SK-N-SH treated with all-trans-retinoic acid at 6 μM for 48 hours (cell line): ENCODE measurements at regions not wholly inside any gene's neighbourhood (a gene's known extent, or its start where the extent isn't known, plus 50 kb on each side); places are given as distances from the start of the nearest gene placed in this dataset.

Source experiments
- ATAC-seq: fragments of 200-7000 bp; cut with Tn5 transposase; 3 replicates; pipeline ENCODE4 v1.9.1; 2020; ENCODE audit warnings: mild to moderate bottlenecking, moderate library complexity
- ARNTL ChIP-seq: fragments of 450-650 bp; formaldehyde crosslinking; IDR thresholded peaks from 2 replicates; pipeline ENCODE4 v1.5.0; 2020; ENCODE audit warnings: low read depth, mild to moderate bottlenecking, moderate library complexity, borderline replicate concordance
- CSDC2 ChIP-seq: fragments of 250-450 bp; sonication (Bioruptor Pico); IDR thresholded peaks from 2 replicates; pipeline ENCODE4 v1.5.0; 2020; ENCODE audit warnings: mild to moderate bottlenecking, moderate library complexity
- ESRRG ChIP-seq: fragments of 250-450 bp; sonication (Bioruptor Pico); IDR thresholded peaks from 2 replicates; pipeline ENCODE4 v1.6.1; 2021; ENCODE audit warnings: mild to moderate bottlenecking
- GLIS3 ChIP-seq: fragments of 250-450 bp; sonication (Bioruptor Pico); IDR thresholded peaks from 2 replicates; pipeline ENCODE4 v1.5.0; 2020; ENCODE audit warnings: mild to moderate bottlenecking, moderate library complexity
- ISL1 ChIP-seq: fragments of 250-450 bp; sonication (Bioruptor Pico); IDR thresholded peaks from 2 replicates; pipeline ENCODE4 v2.1.2; 2022; ENCODE audit warnings: mild to moderate bottlenecking, moderate library complexity
- OSR1 ChIP-seq: fragments of 250-450 bp; sonication (Bioruptor Pico); IDR thresholded peaks from 2 replicates; pipeline ENCODE4 v1.8.0; 2022; ENCODE audit warnings: moderate library complexity, mild to moderate bottlenecking, inconsistent platforms
- PPARA ChIP-seq: fragments of 250-450 bp; sonication (Bioruptor Pico); IDR thresholded peaks from 2 replicates; pipeline ENCODE4 v1.5.0; 2020; ENCODE audit warnings: mild to moderate bottlenecking, borderline replicate concordance
- RARB ChIP-seq: fragments of 250-450 bp; sonication (Bioruptor Pico); IDR thresholded peaks from 2 replicates; pipeline ENCODE4 v1.8.0; 2021; ENCODE audit warnings: mild to moderate bottlenecking, moderate library complexity
- SNAI2 ChIP-seq: fragments of 250-450 bp; sonication (Bioruptor Pico); IDR thresholded peaks from 2 replicates; pipeline ENCODE4 v1.5.0; 2020; ENCODE audit warnings: mild to moderate bottlenecking, moderate library complexity
- TCF4 ChIP-seq: fragments of 250-450 bp; sonication (Bioruptor Pico); IDR thresholded peaks from 2 replicates; pipeline ENCODE4 v1.8.0; 2021; ENCODE audit warnings: mild to moderate bottlenecking, moderate library complexity, borderline replicate concordance
- TOX ChIP-seq: fragments of 250-450 bp; sonication (Bioruptor Pico); IDR thresholded peaks from 2 replicates; pipeline ENCODE4 v1.8.0; 2021; ENCODE audit warnings: mild to moderate bottlenecking, moderate library complexity, borderline replicate concordance
- ZC3H10 ChIP-seq: fragments of 250-450 bp; sonication (Bioruptor Pico); IDR thresholded peaks from 2 replicates; pipeline ENCODE4 v1.5.1; 2021; ENCODE audit warnings: mild to moderate bottlenecking, moderate library complexity
- ZNF565 ChIP-seq: fragments of 450-650 bp; formaldehyde crosslinking; conservative IDR thresholded peaks from 2 replicates; pipeline ENCODE4 v1.5.0; 2020; ENCODE audit warnings: low read depth, mild to moderate bottlenecking, moderate library complexity
- ZNF70 ChIP-seq: fragments of 450-650 bp; formaldehyde crosslinking; IDR thresholded peaks from 2 replicates; pipeline ENCODE4 v1.5.0; 2020; ENCODE audit warnings: mild to moderate bottlenecking, moderate library complexity
- ZNF8 ChIP-seq: fragments of 450-650 bp; formaldehyde crosslinking; IDR thresholded peaks from 2 replicates; pipeline ENCODE4 v1.5.0; 2020; ENCODE audit warnings: mild to moderate bottlenecking, moderate library complexity
- TF ChIP-seq, protein P1 (sequence below): fragments of 250-450 bp; sonication (Bioruptor Pico); IDR thresholded peaks from 2 replicates; pipeline ENCODE4 v1.5.0; 2020; ENCODE audit warnings: mild to moderate bottlenecking, moderate library complexity
- TF ChIP-seq, protein P2 (sequence below): fragments of 250-450 bp; sonication (Bioruptor Pico); IDR thresholded peaks from 2 replicates; pipeline ENCODE4 v1.8.0; 2021; ENCODE audit warnings: low read depth, mild to moderate bottlenecking, moderate library complexity, borderline replicate concordance
- TF ChIP-seq, protein P3 (sequence below): fragments of 250-450 bp; sonication (Bioruptor Pico); IDR thresholded peaks from 2 replicates; pipeline ENCODE4 v1.5.1; 2021; ENCODE audit warnings: mild to moderate bottlenecking, moderate library complexity
- TF ChIP-seq, protein P4 (sequence below): fragments of 250-450 bp; sonication (Bioruptor Pico); IDR thresholded peaks from 2 replicates; pipeline ENCODE4 v1.5.1; 2020; ENCODE audit warnings: low read depth, mild to moderate bottlenecking, moderate library complexity
- TF ChIP-seq, protein P5 (sequence below): fragments of 250-450 bp; sonication (Bioruptor Pico); IDR thresholded peaks from 2 replicates; pipeline ENCODE4 v1.8.0; 2020; ENCODE audit warnings: mild to moderate bottlenecking, moderate library complexity, borderline replicate concordance

DNA sequence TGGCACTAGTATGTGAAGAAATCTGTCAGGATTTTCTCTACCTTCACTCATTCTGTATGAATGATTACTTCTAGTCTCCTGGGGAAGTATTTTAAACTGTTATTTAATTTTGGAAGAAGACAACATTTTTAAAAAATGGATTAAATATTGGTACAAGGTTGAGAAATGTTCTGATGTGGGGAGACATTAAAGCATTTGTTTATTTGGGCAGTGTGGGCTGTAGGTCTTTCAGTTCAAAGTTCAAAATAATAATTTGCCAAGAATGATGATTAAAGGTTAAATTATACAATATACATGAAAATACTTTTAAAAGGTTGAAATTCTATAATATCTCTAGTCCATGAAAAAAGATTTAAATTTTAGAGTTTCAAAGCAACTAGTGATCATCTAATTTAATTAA lies 194.7 kb downstream of the NHLRC3 start (continued):
- TF ChIP-seq, protein P1, sequence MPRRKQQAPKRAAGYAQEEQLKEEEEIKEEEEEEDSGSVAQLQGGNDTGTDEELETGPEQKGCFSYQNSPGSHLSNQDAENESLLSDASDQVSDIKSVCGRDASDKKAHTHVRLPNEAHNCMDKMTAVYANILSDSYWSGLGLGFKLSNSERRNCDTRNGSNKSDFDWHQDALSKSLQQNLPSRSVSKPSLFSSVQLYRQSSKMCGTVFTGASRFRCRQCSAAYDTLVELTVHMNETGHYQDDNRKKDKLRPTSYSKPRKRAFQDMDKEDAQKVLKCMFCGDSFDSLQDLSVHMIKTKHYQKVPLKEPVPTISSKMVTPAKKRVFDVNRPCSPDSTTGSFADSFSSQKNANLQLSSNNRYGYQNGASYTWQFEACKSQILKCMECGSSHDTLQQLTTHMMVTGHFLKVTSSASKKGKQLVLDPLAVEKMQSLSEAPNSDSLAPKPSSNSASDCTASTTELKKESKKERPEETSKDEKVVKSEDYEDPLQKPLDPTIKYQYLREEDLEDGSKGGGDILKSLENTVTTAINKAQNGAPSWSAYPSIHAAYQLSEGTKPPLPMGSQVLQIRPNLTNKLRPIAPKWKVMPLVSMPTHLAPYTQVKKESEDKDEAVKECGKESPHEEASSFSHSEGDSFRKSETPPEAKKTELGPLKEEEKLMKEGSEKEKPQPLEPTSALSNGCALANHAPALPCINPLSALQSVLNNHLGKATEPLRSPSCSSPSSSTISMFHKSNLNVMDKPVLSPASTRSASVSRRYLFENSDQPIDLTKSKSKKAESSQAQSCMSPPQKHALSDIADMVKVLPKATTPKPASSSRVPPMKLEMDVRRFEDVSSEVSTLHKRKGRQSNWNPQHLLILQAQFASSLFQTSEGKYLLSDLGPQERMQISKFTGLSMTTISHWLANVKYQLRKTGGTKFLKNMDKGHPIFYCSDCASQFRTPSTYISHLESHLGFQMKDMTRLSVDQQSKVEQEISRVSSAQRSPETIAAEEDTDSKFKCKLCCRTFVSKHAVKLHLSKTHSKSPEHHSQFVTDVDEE: no peak
- TF ChIP-seq CSDC2 (CRISPR knock-in tag) (no peak), ISL1 (no peak), ZNF565 (CRISPR knock-in tag) (no peak)

DNA sequence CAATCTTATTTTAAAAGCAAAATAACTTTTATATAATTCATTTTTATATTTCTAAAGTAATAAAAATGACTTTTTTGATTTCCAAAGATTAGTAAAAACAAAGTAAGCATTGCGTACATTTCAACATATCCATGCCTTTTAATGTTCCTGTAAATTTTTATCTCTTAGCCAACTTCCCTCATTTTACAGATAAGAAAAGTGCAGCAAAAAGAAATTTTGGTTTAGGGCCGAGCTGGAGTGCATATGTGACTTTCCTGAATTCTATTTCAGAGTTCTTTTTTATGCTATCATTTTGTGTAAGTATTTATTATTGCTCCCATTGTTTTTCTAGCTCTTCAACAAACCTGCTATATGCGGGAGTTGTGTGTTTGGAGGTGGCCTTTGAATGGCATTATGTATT lies 195.3 kb downstream of the NHLRC3 start:
- TF ChIP-seq ZNF70 (no peak), OSR1 (CRISPR knock-in tag) (no peak), TOX (no peak)
- TF ChIP-seq, protein P2, sequence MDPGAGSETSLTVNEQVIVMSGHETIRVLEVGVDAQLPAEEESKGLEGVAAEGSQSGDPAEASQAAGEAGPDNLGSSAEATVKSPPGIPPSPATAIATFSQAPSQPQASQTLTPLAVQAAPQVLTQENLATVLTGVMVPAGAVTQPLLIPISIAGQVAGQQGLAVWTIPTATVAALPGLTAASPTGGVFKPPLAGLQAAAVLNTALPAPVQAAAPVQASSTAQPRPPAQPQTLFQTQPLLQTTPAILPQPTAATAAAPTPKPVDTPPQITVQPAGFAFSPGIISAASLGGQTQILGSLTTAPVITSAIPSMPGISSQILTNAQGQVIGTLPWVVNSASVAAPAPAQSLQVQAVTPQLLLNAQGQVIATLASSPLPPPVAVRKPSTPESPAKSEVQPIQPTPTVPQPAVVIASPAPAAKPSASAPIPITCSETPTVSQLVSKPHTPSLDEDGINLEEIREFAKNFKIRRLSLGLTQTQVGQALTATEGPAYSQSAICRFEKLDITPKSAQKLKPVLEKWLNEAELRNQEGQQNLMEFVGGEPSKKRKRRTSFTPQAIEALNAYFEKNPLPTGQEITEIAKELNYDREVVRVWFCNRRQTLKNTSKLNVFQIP: no peak
- no peak for ATAC-seq

DNA sequence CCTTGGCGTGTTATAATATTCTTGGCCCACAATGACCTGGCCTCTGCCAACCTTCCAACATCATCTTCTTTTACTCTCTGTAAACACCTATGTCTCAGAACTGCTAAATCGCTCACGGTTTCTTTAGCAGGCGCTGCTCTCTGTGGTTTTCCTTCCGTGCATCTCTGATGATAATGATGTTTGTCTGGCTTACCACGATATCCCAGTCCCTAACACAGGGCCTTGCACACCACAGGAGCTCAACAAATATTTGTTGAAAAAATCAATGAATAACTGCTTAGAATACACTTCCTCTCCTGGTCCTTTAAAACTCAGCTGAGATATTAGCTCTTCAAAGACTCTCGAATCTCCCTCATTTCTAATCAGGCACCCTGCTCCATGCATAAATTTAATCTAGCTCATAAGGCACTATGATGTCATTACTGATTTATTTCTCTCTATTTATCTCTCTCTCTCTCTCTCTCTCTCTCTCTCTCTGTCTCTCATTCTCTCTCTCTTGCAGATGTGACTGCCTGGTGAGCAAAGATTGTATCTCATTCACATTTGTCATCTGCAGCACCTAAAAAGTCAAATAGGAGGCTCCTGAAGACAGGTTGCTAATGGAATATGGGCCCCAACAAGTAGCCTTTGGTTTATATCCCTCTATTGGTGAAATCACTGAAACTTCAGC lies 206.4 kb downstream of the NHLRC3 start:
- no peak for TF ChIP-seq ZNF565 (CRISPR knock-in tag)
- TF ChIP-seq PPARA (CRISPR knock-in tag): no peak
- TF ChIP-seq, protein P3, sequence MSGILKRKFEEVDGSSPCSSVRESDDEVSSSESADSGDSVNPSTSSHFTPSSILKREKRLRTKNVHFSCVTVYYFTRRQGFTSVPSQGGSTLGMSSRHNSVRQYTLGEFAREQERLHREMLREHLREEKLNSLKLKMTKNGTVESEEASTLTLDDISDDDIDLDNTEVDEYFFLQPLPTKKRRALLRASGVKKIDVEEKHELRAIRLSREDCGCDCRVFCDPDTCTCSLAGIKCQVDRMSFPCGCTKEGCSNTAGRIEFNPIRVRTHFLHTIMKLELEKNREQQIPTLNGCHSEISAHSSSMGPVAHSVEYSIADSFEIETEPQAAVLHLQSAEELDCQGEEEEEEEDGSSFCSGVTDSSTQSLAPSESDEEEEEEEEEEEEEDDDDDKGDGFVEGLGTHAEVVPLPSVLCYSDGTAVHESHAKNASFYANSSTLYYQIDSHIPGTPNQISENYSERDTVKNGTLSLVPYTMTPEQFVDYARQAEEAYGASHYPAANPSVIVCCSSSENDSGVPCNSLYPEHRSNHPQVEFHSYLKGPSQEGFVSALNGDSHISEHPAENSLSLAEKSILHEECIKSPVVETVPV (CRISPR knock-in tag): no peak
- TF ChIP-seq, protein P4, sequence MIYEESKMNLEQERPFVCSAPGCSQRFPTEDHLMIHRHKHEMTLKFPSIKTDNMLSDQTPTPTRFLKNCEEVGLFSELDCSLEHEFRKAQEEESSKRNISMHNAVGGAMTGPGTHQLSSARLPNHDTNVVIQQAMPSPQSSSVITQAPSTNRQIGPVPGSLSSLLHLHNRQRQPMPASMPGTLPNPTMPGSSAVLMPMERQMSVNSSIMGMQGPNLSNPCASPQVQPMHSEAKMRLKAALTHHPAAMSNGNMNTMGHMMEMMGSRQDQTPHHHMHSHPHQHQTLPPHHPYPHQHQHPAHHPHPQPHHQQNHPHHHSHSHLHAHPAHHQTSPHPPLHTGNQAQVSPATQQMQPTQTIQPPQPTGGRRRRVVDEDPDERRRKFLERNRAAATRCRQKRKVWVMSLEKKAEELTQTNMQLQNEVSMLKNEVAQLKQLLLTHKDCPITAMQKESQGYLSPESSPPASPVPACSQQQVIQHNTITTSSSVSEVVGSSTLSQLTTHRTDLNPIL (CRISPR knock-in tag): no peak
- no peak for TF ChIP-seq GLIS3 (CRISPR knock-in tag)
- no peak for TF ChIP-seq ZNF8
- TF ChIP-seq ARNTL: no peak
- no peak for TF ChIP-seq SNAI2 (CRISPR knock-in tag)
- no peak for TF ChIP-seq TCF4 (CRISPR knock-in tag)
- TF ChIP-seq, protein P5, sequence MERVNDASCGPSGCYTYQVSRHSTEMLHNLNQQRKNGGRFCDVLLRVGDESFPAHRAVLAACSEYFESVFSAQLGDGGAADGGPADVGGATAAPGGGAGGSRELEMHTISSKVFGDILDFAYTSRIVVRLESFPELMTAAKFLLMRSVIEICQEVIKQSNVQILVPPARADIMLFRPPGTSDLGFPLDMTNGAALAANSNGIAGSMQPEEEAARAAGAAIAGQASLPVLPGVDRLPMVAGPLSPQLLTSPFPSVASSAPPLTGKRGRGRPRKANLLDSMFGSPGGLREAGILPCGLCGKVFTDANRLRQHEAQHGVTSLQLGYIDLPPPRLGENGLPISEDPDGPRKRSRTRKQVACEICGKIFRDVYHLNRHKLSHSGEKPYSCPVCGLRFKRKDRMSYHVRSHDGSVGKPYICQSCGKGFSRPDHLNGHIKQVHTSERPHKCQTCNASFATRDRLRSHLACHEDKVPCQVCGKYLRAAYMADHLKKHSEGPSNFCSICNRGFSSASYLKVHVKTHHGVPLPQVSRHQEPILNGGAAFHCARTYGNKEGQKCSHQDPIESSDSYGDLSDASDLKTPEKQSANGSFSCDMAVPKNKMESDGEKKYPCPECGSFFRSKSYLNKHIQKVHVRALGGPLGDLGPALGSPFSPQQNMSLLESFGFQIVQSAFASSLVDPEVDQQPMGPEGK (CRISPR knock-in tag): no peak
- TF ChIP-seq, protein P2: no peak
- TF ChIP-seq ISL1: no peak
- no peak for TF ChIP-seq ESRRG (CRISPR knock-in tag)
- TF ChIP-seq, protein P1: no peak
- TF ChIP-seq ZC3H10 (CRISPR knock-in tag): no peak
- no peak for TF ChIP-seq OSR1 (CRISPR knock-in tag)
- no peak for TF ChIP-seq RARB (CRISPR knock-in tag)
- no peak for TF ChIP-seq ZNF70
- ATAC-seq: no peak
